Posterior cingulate gyrus (tissue), 11 donors: ENCODE measurements at regions not wholly inside any gene's neighbourhood (a gene's known extent, or its start where the extent isn't known, plus 50 kb on each side); places are given as distances from the start of the nearest gene placed in this dataset.

ENCODE experiments used
- DNase-seq, 10 donors: peaks; one replicate each; pipeline versions ENCODE4 v3.0.0 to v3.0.0-alpha.2; 2020 to 2021; ENCODE audit warnings: mixed read lengths in 3 of 10
- intact Hi-C: fragments of 100-400 bp; cut with DNase I; formaldehyde crosslinking; loops from one replicate; pipeline ENCODE4 v1.15.1; 2023

GRCh38 chr11:27195837-27196202 is 155.2 kb downstream of the BBOX1 start:
- intact Hi-C loops: no loop called here
- DNase-seq: no peak

GRCh38 chr11:27194976-27195375 is 154.4 kb downstream of the BBOX1 start:
- intact Hi-C loops: no loop called here
- no peak for DNase-seq

- DNase-seq: no peak
- intact Hi-C loops: no loop called here
These were observed 153.0 kb downstream of the BBOX1 start for GRCh38 chr11:27193434-27194225.

GRCh38 chr11:27192184-27192583 is 151.6 kb downstream of the BBOX1 start:
- intact Hi-C loops: no loop called here

GRCh38 chr11:27191639-27192038 is 151.0 kb downstream of the BBOX1 start:
- intact Hi-C loops: no loop called here
- DNase-seq: no peak

More at GRCh38 chr11:27192184-27192583, 151.6 kb downstream of the BBOX1 start:
- DNase-seq: no peak

GRCh38 chr11:27188696-27189095 is 148.1 kb downstream of the BBOX1 start:
- no peak for DNase-seq
- intact Hi-C loops: no loop called here

GRCh38 chr11:27187848-27188621 is 147.4 kb downstream of the BBOX1 start:
- DNase-seq: no peak
- intact Hi-C loops: no loop called here

GRCh38 chr11:27187075-27187847 is 146.6 kb downstream of the BBOX1 start:
- intact Hi-C loops: no loop called here
- DNase-seq: no peak

- no peak for DNase-seq
- intact Hi-C loops: no loop called here
These were observed 146.0 kb downstream of the BBOX1 start for GRCh38 chr11:27186580-27186979.

- intact Hi-C loops: loop anchor here (1.0 to 2.0 kb wide), 2 partner anchors 114 to 302 kb away; no protein-coding TSS in a partner anchor
- DNase-seq: no peak
These were observed 144.1 kb downstream of the BBOX1 start for GRCh38 chr11:27184458-27185312.

- peak in 5 of 10 donors; percentile 32 to 66 (median 43) for DNase-seq
- intact Hi-C loops: loop anchor here (1.0 to 2.0 kb wide), 2 partner anchors 115 to 302 kb away; no protein-coding TSS in a partner anchor
These were observed 143.2 kb downstream of the BBOX1 start for GRCh38 chr11:27183672-27184457.

- DNase-seq: no peak
- intact Hi-C loops: no loop called here
These were observed 138.7 kb downstream of the BBOX1 start for GRCh38 chr11:27179334-27179733.

GRCh38 chr11:27178859-27179258 is 138.2 kb downstream of the BBOX1 start:
- intact Hi-C loops: no loop called here
- DNase-seq: no peak
